HG02870 (cell line): ENCODE measurements at regions not wholly inside any gene's neighbourhood (a gene's known extent, or its start where the extent isn't known, plus 50 kb on each side); places are given as distances from the start of the nearest gene placed in this dataset.

ENCODE experiments used
- ATAC-seq: cut with Tn5 transposase; IDR thresholded peaks from one replicate; pipeline ENCODE4 v1.9.1; 2021; ENCODE audit warnings: mild to moderate bottlenecking, moderate library complexity; ENCODE audit not compliant: unreplicated experiment

DNA sequence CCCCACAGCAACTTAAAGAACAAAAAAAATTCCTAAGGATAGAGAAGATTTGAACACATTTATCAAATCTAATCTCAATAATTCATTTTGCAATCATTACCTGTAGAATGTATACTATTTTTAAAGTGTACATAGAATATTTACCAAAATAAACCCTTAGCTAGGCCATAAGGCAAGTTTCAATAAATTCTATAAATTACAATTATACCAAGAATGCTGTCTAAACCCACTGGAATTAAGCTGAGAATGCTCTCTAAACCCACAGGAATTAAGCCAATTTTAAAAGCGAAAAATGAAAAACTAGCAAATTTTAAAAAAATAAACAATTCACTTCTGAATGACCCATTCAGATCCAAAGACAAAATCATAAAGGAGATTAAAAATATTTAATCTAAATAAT is 540.4 kb upstream of the NBEA start:
- no peak for ATAC-seq

GRCh38 chr13:34405410-34406181 is 536.5 kb upstream of the NBEA start:
- ATAC-seq: no peak

DNA sequence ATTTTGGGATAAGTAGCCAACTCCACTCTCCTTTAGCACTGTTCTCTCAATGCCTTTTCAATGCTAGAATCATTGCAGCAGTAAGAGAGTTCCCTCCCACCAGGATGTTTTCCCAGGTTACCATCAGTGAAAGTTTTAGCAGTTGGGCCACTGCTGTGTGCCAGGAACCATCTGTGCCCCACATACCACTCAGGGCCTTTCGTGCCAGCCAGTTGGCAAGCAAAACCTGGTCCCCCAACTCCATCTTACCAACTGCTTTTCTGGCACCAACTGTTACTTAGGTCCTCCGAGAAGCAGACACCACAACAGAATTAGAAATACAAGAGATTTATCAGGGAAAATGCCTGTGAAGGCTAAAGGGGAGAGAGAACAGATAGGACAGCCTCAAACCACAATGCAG is 533.4 kb upstream of the NBEA start:
- no peak for ATAC-seq

DNA sequence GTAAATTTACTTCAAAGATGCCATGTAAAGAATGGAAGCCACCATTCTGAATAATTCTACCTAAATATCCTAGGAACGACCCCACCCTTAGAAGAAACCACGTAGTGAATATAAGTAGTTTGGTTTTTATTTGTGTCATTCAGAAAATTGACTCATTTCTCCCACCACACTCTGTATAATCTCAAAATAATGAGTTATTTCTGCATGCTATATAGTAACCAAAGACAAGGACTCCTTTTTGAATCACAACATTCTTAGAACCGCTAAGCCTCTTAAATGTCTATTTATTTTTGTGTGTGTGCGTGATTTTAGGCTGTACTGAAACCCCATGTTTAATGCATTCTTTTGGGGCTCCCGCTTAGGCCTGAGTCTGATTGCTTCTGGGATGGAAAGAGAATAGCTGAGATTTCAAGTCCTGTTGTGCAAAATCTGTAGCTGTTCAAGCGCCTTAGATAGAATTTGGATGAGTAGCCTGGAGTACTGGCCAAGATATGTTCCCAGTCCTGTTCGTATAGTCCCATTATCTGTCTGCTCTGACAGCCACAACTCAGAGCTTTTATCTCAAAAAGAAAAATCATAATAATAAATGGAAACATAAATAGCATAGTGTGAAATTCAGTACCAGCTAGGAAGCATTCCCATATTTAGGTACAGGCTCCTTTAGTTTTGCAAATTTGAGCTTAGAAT is 532.4 kb upstream of the NBEA start:
- no peak for ATAC-seq

DNA sequence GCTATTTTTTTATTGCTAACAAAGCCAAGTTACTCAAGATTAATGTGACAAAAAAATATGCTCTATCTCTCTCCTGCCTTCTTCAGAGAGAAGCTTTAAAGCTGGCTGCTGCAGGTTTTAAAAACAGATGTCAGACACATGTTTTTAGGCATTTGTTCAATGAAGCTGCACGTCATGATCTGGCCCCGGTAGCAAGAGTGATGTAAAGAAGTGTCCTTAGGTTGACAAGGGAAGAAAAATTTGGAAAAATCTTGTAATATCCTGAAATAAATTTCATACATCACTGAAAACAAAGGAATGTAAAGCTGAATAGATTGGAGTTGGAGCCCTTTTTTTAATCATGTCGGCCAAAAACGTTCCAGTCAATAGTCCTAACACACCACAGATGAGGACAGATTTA is 531.4 kb upstream of the NBEA start:
- ATAC-seq: no peak

DNA sequence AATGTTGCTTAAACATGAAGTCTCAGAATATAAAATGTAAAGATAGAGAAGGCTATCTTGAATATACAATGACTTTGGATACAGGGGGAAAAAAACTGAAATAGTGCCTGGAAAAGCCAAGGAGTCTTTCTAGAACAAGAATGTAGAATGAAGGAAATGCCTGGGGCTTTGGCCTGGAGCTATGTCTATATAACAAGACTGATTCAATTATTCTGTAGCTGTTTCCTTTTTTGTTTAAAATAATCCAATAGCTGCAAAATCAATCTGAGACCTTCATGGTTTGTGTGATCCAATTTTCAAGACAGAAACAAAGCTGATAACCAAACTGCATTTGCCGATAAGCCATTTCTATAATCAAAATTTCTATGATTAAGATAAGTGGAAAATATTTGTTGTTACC is 530.9 kb upstream of the NBEA start:
- ATAC-seq: no peak

DNA sequence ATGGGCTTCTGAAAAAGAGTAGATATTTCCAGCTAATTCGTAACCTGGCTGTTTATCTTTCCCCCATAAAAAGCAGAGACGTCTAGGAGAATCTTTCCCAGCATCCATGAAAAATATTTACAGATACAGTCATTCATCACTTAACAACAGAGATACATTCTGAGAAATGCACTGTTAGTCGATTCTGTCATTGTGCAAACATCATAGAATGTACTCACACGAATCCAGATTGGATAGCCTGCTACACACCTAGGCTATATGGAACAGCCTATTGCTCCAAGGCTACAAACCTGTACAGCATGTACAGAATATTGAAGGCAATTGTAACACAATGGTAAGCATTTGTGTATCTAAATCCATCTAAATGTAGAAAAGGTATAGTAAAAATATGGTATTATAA is 530.2 kb upstream of the NBEA start:
- ATAC-seq: no peak

DNA sequence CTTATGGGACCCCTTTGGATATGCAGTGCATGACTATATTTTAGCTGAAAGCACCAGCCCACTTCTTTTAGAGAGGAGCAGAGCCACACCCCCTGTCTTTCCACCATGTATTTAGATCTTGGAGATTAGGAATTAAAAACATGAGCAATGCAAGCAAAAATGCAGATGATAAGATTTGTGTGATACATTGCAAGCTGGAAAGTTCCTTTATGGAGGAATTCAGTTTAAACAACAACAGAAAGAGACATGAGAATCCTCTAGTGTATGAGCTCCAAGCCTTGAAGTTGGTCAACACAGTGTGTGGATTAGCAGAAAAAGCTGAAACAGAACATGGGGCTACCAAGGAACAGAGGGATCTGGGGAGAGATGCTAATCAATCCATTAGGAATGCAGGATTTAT is 529.8 kb upstream of the NBEA start:
- no peak for ATAC-seq

- ATAC-seq: no peak
Observed at GRCh38 chr13:34412817-34413375, 529.2 kb upstream of the NBEA start.

- no peak for ATAC-seq
Observed at GRCh38 chr13:34413538-34414210, 528.4 kb upstream of the NBEA start.

DNA sequence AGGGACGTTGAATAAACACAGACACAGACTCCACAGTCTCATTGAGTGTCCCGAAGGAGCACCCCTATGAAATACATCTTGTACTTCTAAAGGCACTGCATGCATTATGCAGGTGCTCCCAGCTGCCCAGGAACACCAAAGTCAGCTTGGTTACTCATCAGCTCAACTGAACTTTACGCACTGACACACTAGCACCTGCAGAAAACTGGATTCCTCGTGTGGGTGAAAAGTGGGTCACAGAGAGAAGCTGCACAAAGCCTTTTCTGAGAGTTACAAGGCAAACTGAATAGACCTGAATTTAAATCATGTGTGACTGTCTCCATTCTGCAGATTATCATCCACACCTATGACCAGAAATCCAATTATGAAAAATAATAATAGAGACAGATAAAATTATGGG is 527.5 kb upstream of the NBEA start:
- no peak for ATAC-seq

- ATAC-seq: no peak
Observed at GRCh38 chr13:34416971-34417380, 525.1 kb upstream of the NBEA start.

DNA sequence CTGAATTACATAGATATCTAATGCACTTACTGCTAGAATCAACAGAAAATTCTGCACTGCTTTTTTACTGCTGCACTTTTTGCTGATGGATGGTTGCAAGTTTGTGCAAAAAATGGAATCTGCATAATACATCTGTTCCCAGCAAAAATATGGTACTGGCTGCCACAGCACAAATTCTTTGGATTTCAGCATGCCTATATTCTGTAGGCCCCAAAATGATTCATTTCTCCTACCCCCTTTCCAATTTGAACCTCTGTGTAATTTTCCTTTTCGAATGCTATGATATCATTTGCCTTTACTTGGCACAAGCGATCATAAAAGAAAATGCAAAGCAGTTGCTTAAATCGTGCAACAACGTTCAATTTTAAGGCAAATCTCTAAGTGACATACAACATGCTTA is 524.2 kb upstream of the NBEA start:
- no peak for ATAC-seq

DNA sequence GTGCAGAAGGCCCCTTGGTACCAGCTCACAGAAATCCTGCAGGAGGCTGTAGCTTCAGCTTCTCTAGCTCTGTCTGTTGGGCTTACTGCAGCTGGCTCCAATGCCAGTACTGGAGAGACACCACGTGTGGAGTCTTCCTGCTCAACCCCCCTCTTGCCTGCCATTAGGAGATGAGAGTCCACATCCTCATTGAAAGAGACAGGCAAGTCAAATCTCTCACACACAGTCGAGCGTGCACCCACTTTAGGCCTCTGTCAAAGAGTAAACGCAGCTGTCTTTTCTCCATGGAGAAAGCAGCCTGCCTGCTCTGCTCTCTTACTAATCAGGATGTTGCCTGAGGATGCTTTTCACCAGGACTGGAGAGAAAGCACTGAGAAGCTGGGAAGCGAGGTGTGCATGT is 523.0 kb upstream of the NBEA start:
- no peak for ATAC-seq

GRCh38 chr13:34419755-34420154 is 522.3 kb upstream of the NBEA start:
- no peak for ATAC-seq

DNA sequence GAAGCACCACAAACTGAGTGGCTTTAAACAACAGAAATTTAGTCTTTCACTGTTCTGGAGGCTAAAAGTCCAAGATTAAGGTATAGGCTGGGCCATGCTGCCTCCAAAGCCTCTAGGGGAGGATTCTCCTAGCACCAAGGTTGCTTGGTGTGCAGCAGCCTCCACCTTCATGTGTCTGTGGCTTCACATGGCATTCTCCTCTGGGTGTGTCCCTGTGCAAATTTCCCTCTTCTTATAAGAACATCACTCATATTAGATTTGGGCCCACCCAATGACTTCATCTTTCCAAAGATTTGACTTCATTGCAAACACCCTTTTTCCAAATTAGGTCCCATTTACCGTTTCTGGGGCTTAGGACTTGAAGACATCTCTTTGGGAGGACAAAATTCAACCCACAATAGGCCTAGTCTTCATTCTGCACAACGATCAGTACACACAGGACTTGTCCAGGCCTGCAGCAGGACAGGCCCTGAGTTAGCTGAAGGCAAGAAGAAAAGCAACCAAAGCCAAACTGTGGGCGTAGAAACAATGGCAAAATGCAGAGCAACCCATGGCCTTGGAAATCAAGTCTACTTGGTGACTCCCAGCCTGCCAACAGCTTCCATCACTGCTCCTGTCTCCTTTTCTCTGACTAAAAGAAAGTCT is 521.2 kb upstream of the NBEA start:
- ATAC-seq: no peak

GRCh38 chr13:34421347-34421719 is 520.7 kb upstream of the NBEA start:
- ATAC-seq: no peak

DNA sequence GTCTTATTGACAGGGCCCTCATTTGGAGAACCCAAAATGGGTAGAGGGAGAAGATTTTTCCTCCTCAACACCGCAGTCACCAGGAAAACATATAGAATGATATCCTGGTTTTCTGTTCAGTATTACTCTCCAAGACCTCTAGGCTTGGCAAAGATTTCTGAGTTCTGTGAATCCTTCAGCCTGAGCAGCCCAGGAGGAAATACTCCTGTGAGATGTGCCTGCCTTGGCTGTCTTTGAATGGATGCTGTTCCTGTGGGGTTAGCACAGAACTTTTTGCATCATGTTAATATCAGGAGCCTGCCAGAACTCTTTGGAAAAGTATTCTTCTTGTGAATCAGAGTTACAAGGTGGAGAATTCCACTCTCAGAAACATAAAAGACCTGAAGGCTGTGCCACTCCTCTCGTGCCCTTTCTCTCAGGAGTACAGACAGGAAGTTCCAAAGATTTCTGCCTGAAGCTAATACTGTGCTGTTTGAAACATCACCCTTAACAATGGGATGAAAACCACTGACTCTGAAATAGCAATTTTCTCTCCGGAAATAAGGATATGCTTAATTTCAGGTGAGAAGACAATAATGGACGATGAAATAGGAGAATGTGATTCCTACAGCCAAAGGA is 520.1 kb upstream of the NBEA start:
- no peak for ATAC-seq

DNA sequence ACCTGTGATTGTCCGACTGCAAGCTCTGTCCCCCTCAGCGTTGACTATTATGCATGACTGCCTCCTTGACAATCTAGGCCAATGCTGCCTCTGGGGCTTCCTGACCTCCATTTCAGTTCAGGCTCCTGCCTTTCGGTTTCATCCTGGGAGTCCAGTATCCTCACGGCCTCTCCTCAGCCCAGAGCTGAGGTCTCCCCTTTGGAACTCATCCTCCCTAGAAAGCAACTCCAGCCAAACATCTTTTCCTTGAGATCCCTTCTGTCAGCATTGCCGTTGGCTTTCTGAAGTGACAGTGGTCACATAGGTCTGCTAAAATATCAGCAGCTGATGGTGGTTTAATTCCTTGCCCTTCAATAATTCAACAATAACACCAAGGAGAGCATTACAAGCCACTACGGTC is 519.1 kb upstream of the NBEA start:
- ATAC-seq: no peak

- ATAC-seq: no peak
Observed at GRCh38 chr13:34425327-34425949, 516.6 kb upstream of the NBEA start.
